MM.1S (cell line): ENCODE measurements at regions not wholly inside any gene's neighbourhood (a gene's known extent, or its start where the extent isn't known, plus 50 kb on each side); places are given as distances from the start of the nearest gene placed in this dataset.
"Not testable (repeated sequence)": the region's sequence is repeated elsewhere in the genome, so short reads cannot be mapped to it uniquely, and the experiment has no call there.

ENCODE experiments used
- DNase-seq: peaks from one replicate; pipeline ENCODE4 v3.0.0-alpha.2; 2015
- H2AFZ ChIP-seq: fragments of 300-600 bp; sonication (generic); 2 replicates; pipeline ENCODE4 v1.6.0; 2016; ENCODE audit warnings: antibody characterized with exemption, low read length
- H3F3A ChIP-seq: fragments of 300-600 bp; sonication (generic); 2 replicates; pipeline ENCODE4 v1.6.1; 2016; ENCODE audit warnings: mild to moderate bottlenecking, antibody characterized with exemption, low read length, moderate library complexity, mixed read lengths; ENCODE audit not compliant: insufficient read depth
- H3K27ac ChIP-seq: fragments of 300-600 bp; sonication (generic); 2 replicates; pipeline ENCODE4 v1.5.1; 2016; ENCODE audit warnings: mild to moderate bottlenecking, low read length
- H3K27me3 ChIP-seq: fragments of 300-600 bp; sonication (generic); replicated peaks from 2 replicates; pipeline ENCODE4 v1.6.0; 2016; ENCODE audit warnings: low read length; ENCODE audit not compliant: insufficient read depth
- H3K36me3 ChIP-seq: fragments of 300-600 bp; sonication (generic); replicated peaks from 2 replicates; pipeline ENCODE4 v1.6.1; 2016; ENCODE audit warnings: mild to moderate bottlenecking, low read length, mixed read lengths; ENCODE audit not compliant: insufficient read depth
- H3K4me1 ChIP-seq: fragments of 300-600 bp; sonication (generic); 2 replicates; pipeline ENCODE4 v1.6.1; 2016; ENCODE audit warnings: low read length, mixed read lengths
- H3K4me2 ChIP-seq: fragments of 300-600 bp; sonication (generic); 2 replicates; pipeline ENCODE4 v1.6.0; 2016; ENCODE audit warnings: low read depth, low read length
- H3K4me3 ChIP-seq: fragments of 300-600 bp; sonication (generic); 2 replicates; pipeline ENCODE4 v1.5.1; 2016; ENCODE audit warnings: low read length, mixed read lengths
- H3K79me2 ChIP-seq: fragments of 300-600 bp; sonication (generic); 2 replicates; pipeline ENCODE4 v1.6.1; 2016; ENCODE audit warnings: mixed run types, low read length, mixed read lengths
- H3K9ac ChIP-seq: fragments of 300-600 bp; sonication (generic); 2 replicates; pipeline ENCODE4 v1.6.1; 2016; ENCODE audit warnings: low read length, mixed read lengths
- H3K9me2 ChIP-seq: fragments of 300-600 bp; sonication (generic); replicated peaks from 2 replicates; pipeline ENCODE4 v1.6.1; 2016; ENCODE audit warnings: mild to moderate bottlenecking, low read length, mixed read lengths; ENCODE audit not compliant: insufficient read depth
- H3K9me3 ChIP-seq: fragments of 300-600 bp; sonication (generic); replicated peaks from 2 replicates; pipeline ENCODE4 v1.6.1; 2016; ENCODE audit warnings: mild to moderate bottlenecking, low read length, mixed read lengths; ENCODE audit not compliant: insufficient read depth
- H4K20me1 ChIP-seq: fragments of 300-600 bp; sonication (generic); 2 replicates; pipeline ENCODE4 v1.6.1; 2016; ENCODE audit warnings: mild to moderate bottlenecking, low read length, moderate library complexity, mixed read lengths; ENCODE audit not compliant: insufficient read depth
- EZH2 ChIP-seq: fragments of 300-600 bp; sonication (generic); optimal IDR thresholded peaks from 2 replicates; pipeline ENCODE3; 2017; ENCODE audit warnings: low read depth, mild to moderate bottlenecking, antibody characterized with exemption, low read length, mixed read lengths
- EZH2phosphoT487 ChIP-seq: fragments of 300-600 bp; sonication (generic); IDR thresholded peaks from 2 replicates; pipeline ENCODE4 v1.6.1; 2018; ENCODE audit warnings: antibody characterized with exemption, low read length
- TF ChIP-seq, protein P1 (sequence below): fragments of 300-600 bp; sonication (generic); IDR thresholded peaks from 2 replicates; pipeline ENCODE4 v1.5.1; 2016; ENCODE audit warnings: antibody characterized with exemption, low read length, mixed read lengths

DNA sequence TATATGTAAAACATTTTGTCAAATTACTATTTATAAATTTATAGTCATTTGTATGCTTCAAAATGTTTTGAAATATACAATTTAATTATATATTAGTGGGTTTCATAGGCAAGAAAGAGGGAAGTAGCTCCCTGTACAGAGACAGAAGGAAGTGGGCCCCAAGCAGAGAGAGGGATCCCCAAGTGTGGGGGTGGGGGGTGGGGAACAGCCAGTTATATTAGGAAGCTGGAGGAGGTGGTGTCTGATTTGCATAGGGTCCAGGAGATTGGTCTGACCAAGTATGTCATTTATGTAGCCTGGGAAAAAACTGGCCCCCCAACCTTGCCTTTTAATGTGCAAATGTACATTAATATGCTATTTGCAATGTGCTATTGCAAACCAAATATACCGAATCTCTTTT lies 76.5 kb upstream of the ZSWIM2 start:
- no peaks in the 10 kb centered on the region for H3K79me2 ChIP-seq
- H3K9me2 ChIP-seq, result no peaks in the 10 kb centered on the region
- no peaks in the 10 kb centered on the region for H4K20me1 ChIP-seq
- no peaks in the 10 kb centered on the region for H3F3A ChIP-seq
- H3K27me3 ChIP-seq, result no peaks in the 10 kb centered on the region
- no peak overlapping the region for H3K9ac ChIP-seq
- H3K36me3 ChIP-seq, result no peaks in the 10 kb centered on the region
- no peaks in the 10 kb centered on the region for H3K9me3 ChIP-seq
- H3K4me3 ChIP-seq, result no peak overlapping the region
- H3K27ac ChIP-seq, result no peak overlapping the region
- H3K4me1 ChIP-seq, result no peaks in the 10 kb centered on the region
- TF ChIP-seq EZH2phosphoT487 (no peak), EZH2 (no peak)
- TF ChIP-seq, protein P1, sequence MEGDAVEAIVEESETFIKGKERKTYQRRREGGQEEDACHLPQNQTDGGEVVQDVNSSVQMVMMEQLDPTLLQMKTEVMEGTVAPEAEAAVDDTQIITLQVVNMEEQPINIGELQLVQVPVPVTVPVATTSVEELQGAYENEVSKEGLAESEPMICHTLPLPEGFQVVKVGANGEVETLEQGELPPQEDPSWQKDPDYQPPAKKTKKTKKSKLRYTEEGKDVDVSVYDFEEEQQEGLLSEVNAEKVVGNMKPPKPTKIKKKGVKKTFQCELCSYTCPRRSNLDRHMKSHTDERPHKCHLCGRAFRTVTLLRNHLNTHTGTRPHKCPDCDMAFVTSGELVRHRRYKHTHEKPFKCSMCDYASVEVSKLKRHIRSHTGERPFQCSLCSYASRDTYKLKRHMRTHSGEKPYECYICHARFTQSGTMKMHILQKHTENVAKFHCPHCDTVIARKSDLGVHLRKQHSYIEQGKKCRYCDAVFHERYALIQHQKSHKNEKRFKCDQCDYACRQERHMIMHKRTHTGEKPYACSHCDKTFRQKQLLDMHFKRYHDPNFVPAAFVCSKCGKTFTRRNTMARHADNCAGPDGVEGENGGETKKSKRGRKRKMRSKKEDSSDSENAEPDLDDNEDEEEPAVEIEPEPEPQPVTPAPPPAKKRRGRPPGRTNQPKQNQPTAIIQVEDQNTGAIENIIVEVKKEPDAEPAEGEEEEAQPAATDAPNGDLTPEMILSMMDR, result no peak
- no peak overlapping the region for H3K4me2 ChIP-seq
- no peak overlapping the region for H2AFZ ChIP-seq
- DNase-seq, result no peak

DNA sequence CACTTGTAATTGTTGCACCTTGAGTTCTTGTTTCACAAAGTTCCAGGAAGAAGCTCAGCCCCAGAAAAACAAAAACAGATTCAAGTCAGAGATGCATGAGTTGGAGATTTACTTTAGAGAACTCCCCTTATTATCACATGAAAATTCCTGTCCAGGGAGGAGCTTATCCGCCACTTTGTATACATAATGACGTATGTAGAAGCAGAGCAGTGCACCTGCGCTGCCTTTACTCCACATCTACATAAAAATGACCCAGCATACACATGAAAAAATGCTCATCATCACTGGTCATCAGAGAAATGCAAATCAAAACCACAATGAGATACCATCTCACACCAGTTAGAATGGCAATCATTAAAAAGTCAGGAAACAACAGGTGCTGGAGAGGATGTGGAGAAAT lies 73.3 kb upstream of the ZSWIM2 start:
- H3F3A ChIP-seq, H3K9ac ChIP-seq, H4K20me1 ChIP-seq: not testable (repeated sequence)

DNA sequence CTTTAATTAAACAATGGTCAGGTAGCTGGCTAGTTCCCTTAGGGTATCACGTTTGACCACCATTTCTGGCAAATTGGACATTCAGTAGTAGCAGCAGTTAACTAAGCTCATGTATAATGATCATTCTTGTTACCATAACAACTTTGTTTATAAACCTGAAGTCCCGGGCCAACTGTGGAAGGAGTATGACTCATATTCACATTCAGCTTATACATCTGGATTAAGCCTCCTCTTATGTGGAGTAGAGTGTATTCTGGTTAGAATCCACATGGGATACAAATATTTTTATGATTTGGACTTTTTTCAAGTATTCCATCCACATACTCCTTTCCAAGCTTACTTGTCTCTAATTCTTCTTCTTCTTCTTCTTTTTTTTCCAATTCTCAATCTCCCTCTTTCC lies 70.3 kb upstream of the ZSWIM2 start:
- no peaks in the 10 kb centered on the region for H3K9me2 ChIP-seq
- no peaks in the 10 kb centered on the region for H3K9me3 ChIP-seq
- no peaks in the 10 kb centered on the region for H4K20me1 ChIP-seq
- no peaks in the 10 kb centered on the region for H3K4me1 ChIP-seq
- H3K27me3 ChIP-seq, result no peaks in the 10 kb centered on the region
- H2AFZ ChIP-seq, result no peak overlapping the region
- H3K4me2 ChIP-seq, result no peak overlapping the region
- H3K79me2 ChIP-seq, result no peaks in the 10 kb centered on the region
- TF ChIP-seq, protein P1, result no peak
- TF ChIP-seq EZH2 (no peak), EZH2phosphoT487 (no peak)
- no peaks in the 10 kb centered on the region for H3K36me3 ChIP-seq
- no peaks in the 10 kb centered on the region for H3F3A ChIP-seq
- H3K27ac ChIP-seq, result no peak overlapping the region
- H3K9ac ChIP-seq, result no peak overlapping the region
- no peak overlapping the region for H3K4me3 ChIP-seq
- DNase-seq, result no peak

More for the DNA sequence above, 73.3 kb upstream of the ZSWIM2 start:
- not testable (repeated sequence) for H3K9me3 ChIP-seq, H3K79me2 ChIP-seq, H3K36me3 ChIP-seq, H3K27ac ChIP-seq, H3K9me2 ChIP-seq, H3K4me2 ChIP-seq, H3K27me3 ChIP-seq, H3K4me1 ChIP-seq, H2AFZ ChIP-seq, H3K4me3 ChIP-seq, DNase-seq

DNA sequence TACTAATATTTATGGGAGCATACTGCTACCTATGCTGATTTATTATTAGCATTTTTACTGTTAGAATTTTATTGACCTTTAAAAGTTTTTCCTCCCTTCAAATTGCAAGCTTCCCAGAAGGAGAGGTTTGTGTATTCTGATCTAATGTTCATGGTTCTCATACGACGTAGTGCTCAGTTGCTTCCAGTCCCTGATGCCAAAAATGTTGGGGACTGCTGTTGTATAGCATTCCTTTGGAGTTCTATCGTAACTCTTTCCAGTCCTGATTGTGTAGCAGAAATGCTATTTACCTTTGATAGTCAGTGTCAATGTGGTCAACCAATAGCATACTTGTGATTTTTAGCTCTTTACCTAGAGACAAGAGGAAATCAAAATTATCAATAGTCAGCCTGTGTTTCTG lies 69.5 kb upstream of the ZSWIM2 start:
- H3F3A ChIP-seq, result no peaks in the 10 kb centered on the region
- no peak overlapping the region for H3K27ac ChIP-seq
- H3K27me3 ChIP-seq, result no peaks in the 10 kb centered on the region
- TF ChIP-seq, protein P1, result no peak
- H3K9ac ChIP-seq, result no peak overlapping the region
- H2AFZ ChIP-seq, result no peak overlapping the region
- no peaks in the 10 kb centered on the region for H3K9me3 ChIP-seq
- H4K20me1 ChIP-seq, result no peaks in the 10 kb centered on the region
- no peak overlapping the region for H3K4me3 ChIP-seq
- no peak for DNase-seq
- H3K4me2 ChIP-seq, result no peak overlapping the region
- H3K36me3 ChIP-seq, result no peaks in the 10 kb centered on the region
- H3K79me2 ChIP-seq, result no peaks in the 10 kb centered on the region
- H3K4me1 ChIP-seq, result no peaks in the 10 kb centered on the region
- no peaks in the 10 kb centered on the region for H3K9me2 ChIP-seq
